ENCODE measurements at regions not wholly inside any gene's neighbourhood (a gene's known extent, or its start where the extent isn't known, plus 50 kb on each side); places are given as distances from the start of the nearest gene placed in this dataset.
"Not testable (repeated sequence)": the region's sequence is repeated elsewhere in the genome, so short reads cannot be mapped to it uniquely, and the experiment has no call there.

- DNase-seq: no peak
Observed at GRCh38 chr18:56436651-56437050, 201.7 kb downstream of the TXNL1 start.

GRCh38 chr18:56433919-56434318 lies 204.5 kb downstream of the TXNL1 start:
- no peak for DNase-seq

DNA sequence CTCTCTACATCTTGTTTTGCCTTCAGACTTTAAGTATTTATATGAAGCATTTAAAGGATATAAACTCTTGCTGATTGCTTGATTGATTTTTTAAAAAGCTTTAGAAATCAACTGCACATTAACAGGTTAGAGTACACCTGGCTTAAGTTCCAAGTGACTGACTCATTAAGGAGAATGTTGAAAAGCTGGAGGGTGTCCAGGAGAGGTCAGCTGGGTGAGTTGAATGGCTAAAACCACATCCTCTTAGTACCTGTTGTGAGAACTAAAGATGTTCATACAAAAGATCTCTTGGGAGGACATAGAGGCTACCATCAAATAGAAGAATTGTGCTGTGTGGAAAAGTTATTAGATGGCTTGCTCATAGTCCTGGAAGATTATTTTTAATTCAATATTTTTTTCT lies 206.8 kb downstream of the TXNL1 start:
- DNase-seq: no peak

DNA sequence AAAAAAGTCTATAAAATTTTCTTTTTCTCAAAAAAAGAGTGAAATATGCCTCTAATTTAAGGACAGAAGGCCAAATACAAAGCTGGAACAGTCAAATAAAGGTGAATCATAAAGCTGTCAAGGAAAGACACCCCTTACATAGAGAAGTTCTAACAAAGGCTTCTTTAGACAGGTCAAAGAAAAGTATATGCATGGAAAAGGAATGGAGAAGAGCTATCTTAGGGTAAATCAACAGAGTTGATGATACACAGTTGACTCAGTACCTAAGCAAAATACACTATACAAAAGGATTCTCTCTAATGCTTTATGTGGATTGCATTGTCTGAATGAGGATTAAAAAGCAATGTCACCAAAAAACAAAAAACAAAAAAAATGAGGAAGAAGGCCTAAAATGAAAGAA lies 214.8 kb downstream of the TXNL1 start:
- DNase-seq: no peak

GRCh38 chr18:56421647-56422046 lies 216.7 kb downstream of the TXNL1 start:
- DNase-seq: no peak

- DNase-seq: not testable (repeated sequence)
Observed at GRCh38 chr18:56420868-56421267, 217.5 kb downstream of the TXNL1 start.

GRCh38 chr18:56414357-56414756 lies 224.0 kb downstream of the TXNL1 start:
- DNase-seq: no peak

- no peak for DNase-seq
Observed at GRCh38 chr18:56413862-56414261, 224.5 kb downstream of the TXNL1 start.

DNA sequence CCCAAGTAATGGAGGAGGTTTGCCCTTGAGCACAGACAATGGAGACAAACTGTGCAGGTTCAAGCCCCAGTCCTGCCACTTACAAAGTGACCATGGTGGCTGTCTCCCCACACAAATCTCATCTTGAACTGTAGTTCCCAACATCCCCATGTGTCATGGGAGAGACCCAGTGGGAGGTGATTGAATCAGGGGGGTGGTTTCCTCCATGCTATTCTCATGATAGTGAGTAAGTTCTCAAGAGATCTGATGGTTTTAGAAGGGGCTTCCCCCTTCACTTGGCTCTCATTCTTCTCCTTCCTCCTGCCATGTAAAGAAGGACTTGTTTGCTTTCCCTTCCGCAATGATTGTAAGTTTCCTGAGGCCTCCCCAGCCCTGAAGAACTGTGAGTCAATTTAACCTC lies 225.4 kb downstream of the TXNL1 start:
- no peak for DNase-seq

DNA sequence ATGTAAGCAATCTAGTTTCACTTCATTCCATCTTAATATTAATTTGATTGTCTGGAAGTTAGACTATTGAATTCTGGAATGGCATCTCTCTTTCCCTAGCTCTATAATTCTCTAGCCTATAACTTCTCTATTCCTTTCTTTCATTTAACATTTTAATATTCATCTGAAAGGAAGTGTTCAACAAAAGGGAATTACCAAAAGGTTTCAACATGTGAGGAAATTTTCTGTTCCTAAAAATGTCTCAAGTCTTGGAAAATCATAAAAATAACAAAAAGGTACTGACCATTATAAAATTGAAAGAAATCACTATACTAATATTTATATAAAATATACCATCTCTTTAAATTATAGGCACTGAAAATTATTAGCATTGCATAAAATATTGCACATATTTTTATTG lies 228.7 kb downstream of the TXNL1 start:
- no peak for DNase-seq

- DNase-seq: no peak
Observed at GRCh38 chr18:56407646-56408180, 230.7 kb downstream of the TXNL1 start.

- no peak for DNase-seq
Observed at GRCh38 chr18:56402872-56403516, 235.4 kb downstream of the TXNL1 start.

- DNase-seq: no peak
Observed at GRCh38 chr18:56393870-56394269, 244.5 kb downstream of the TXNL1 start.

- no peak for DNase-seq
Observed at GRCh38 chr18:56391931-56392590, 246.3 kb downstream of the TXNL1 start.

- DNase-seq: no peak
Observed at GRCh38 chr18:56390626-56391025, 247.8 kb downstream of the TXNL1 start.

DNA sequence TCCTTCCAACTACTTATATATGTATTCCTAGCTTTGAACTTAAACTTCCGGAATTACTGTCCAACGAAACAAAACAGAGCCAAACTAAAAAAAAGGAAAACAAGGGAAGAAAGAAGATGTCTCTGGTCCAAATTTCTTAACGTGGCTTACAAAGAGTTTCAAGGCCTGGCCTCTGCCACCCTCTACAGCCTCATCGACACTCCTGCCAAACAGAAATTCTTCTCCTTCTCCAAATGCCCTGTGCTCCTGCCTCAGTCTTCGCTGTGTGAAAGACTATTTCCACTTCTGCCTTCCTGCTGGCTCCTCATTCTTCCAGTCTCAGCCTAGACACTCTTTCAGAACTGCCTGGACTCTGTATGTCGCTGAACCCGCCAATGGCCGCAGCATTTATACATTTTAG lies 249.2 kb downstream of the TXNL1 start:
- no peak for DNase-seq

DNA sequence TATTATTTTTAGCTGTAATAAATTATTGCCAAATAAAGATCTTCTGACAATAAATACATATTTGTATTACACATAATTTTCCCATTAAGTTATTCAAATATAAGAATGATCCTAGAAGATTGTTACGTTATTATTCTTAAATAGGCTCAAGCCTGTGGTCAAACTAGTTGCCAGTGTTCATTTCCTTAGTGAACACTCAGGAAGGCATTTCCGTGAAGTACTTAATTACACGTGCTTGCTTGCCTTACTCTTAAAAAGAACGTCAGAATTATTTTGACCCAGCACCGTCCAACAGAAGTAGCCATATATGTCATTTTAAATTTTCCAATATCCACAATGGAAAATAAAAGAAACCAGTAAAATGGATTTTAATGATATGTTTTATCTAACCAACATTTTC lies 249.8 kb downstream of the TXNL1 start:
- no peak for DNase-seq

GRCh38 chr18:56386856-56387255 lies 251.5 kb downstream of the TXNL1 start:
- DNase-seq: no peak

GRCh38 chr18:56383349-56383748 lies 255.0 kb downstream of the TXNL1 start:
- no peak for DNase-seq

DNA sequence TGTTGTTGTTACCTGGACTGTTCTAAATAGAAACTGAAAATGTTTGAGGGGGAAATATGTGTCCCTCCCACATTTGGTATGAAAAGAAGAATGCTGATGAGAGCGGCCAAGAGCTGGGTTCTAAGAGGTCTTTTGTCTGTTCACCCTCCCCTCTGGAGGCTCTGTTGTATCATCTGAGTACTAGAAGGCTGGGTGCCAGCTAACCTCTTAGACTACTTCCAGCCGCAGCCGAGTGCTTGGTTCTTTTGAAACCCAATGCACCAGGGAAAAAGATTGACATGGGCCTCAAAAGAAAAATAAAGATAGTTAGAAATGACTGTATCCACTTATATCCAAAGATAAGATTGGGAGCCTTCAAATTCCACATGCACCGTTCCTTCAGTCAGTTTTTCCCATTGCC lies 255.9 kb downstream of the TXNL1 start:
- no peak for DNase-seq

DNA sequence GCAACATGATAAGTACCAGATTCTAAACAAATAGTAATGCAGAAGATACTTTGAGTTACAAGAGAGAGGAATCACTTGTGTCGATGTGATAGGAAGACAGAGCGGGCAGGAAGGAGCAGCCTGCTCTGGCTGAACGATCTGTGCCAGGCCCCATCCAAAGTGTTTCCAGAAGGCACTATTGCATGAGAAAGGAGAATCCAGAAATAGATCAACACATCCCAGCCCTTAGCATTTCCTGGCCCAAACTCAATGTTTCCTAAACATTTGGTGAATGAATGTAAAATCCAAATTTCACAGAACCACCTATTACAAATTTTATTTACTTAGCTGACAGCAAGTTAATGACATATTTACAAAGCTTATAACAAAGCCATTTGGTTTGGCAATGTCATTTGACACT lies 257.2 kb downstream of the TXNL1 start:
- no peak for DNase-seq

- no peak for DNase-seq
Observed at GRCh38 chr18:56380685-56381084, 257.7 kb downstream of the TXNL1 start.

GRCh38 chr18:56379256-56379655 lies 259.1 kb downstream of the TXNL1 start:
- no peak for DNase-seq

DNA sequence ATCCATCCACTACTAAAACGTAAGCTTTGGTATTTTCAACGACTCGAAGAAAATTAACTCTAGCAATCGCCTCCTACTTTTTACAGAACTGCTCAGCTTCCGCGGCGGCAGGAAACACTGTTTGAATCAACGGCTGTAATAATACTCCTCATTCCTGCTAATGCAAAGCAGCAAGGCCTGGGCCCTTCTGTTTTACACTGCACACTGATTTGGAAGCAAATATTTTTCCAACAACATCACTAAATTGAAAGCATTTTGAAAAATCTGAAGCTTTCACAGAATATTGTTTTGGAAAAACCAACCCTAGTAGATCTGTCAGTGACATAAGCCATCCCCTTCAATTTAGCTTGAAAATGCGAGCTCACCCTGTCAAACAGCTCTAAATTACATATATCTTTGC lies 261.2 kb downstream of the TXNL1 start:
- no peak for DNase-seq
